ENCODE measurements at regions not wholly inside any gene's neighbourhood (a gene's known extent, or its start where the extent isn't known, plus 50 kb on each side); places are given as distances from the start of the nearest gene placed in this dataset.

GRCh38 chr14:43172899-43173548 lies 1334.1 kb downstream of the FSCB start (continued):
- TF ChIP-seq ZBTB25 (CRISPR knock-in tag; IDR thresholded peaks at IDR 0.05) (no peak), ZNF503 (CRISPR knock-in tag; IDR thresholded peaks at IDR 0.05) (0 out of 2 replicates have a peak, but pooled peaks have one; percentile 36), EHMT2 (IDR thresholded peaks at IDR 0.05; ENCODE audit: borderline replicate concordance, low read depth, low read length) (0 out of 2 replicates have a peak, but pooled peaks have one; percentile 72), ZNF362 (CRISPR knock-in tag; IDR thresholded peaks at IDR 0.05; ENCODE audit: borderline replicate concordance) (no peak), MXD3 (CRISPR knock-in tag; IDR thresholded peaks at IDR 0.05) (no peak), ISX (CRISPR knock-in tag; conservative IDR thresholded peaks at IDR 0.05) (no peak), ZNF639 (CRISPR knock-in tag; conservative IDR thresholded peaks at IDR 0.05) (no peak), ESRRA (CRISPR knock-in tag; IDR thresholded peaks at IDR 0.05; ENCODE audit: low read depth) (no peak), ZNF124 (CRISPR knock-in tag; IDR thresholded peaks at IDR 0.05) (no peak), ZNF318 (CRISPR knock-in tag; IDR thresholded peaks at IDR 0.05) (no peak), NCOA2 (CRISPR knock-in tag; IDR thresholded peaks at IDR 0.05) (peak; percentile 67)
